Psoas muscle (tissue), 7 donors: ENCODE measurements at regions not wholly inside any gene's neighbourhood (a gene's known extent, or its start where the extent isn't known, plus 50 kb on each side); places are given as distances from the start of the nearest gene placed in this dataset.

Experiments
- ATAC-seq, 4 donors: fragments of 200-7000 bp; cut with Tn5 transposase; one replicate each; pipeline ENCODE4 v1.9.1; 2020; ENCODE audit warnings: moderate library complexity in 3 of 4, mild to moderate bottlenecking in 2 of 4
- DNase-seq, 2 donors: peaks; one replicate each; pipeline ENCODE4 v3.0.0-alpha.2; 2020
- H3K27ac ChIP-seq: fragments of 200-600 bp; one replicate; pipeline ENCODE4 v1.8.0; 2022
- H3K27me3 ChIP-seq, 3 donors: fragments of 200-600 bp in 1 of 3; one replicate each; pipeline versions ENCODE4 v1.6.1 to v1.8.0; 2013 to 2022; ENCODE audit warnings: low read length in 2 of 3, mild to moderate bottlenecking in 2 of 3, moderate library complexity in 1 of 3; ENCODE audit not compliant: insufficient read depth in 3 of 3
- H3K36me3 ChIP-seq, 2 donors: fragments of 200-600 bp in 1 of 2; one replicate each; pipeline versions ENCODE4 v1.6.1 to v1.8.0; 2013 to 2022; ENCODE audit warnings: low read depth in 1 of 2, mild to moderate bottlenecking in 1 of 2, moderate library complexity in 1 of 2; ENCODE audit not compliant: insufficient read depth in 1 of 2
- H3K4me1 ChIP-seq: fragments of 200-600 bp; one replicate; pipeline ENCODE4 v1.8.0; 2022
- H3K4me3 ChIP-seq: fragments of 200-600 bp; one replicate; pipeline ENCODE4 v1.8.0; 2022; ENCODE audit warnings: mild to moderate bottlenecking
- H3K9me3 ChIP-seq: fragments of 200-600 bp; one replicate; pipeline ENCODE4 v1.8.0; 2022
- CTCF ChIP-seq: fragments of 200-600 bp; IDR thresholded peaks from one replicate; pipeline ENCODE4 v1.8.0; 2022; ENCODE audit warnings: antibody characterized with exemption
- WGBS, 3 donors: extraction: QIAGEN DNeasy Blood & Tissue Kit; methylation state at CpG; one replicate each; pipeline versions ENCODE4 v1.1.6 to v1.1.7; 2013; 5-methylcytosine and 5-hydroxymethylcytosine counted together
- intact Hi-C, 2 donors: fragments of 100-400 bp; cut with DNase I; formaldehyde crosslinking; loops; one replicate each; pipeline versions ENCODE4 v1.11.0 to v1.14.2; 2022
- donor health status: healthy with polysubstance abuse.
- donor health status: DM: no; HTN: no; CAD: no; lungs with moderate emphysema.
- donor health status: Bipolar disorder and iron deficiency.
- donor health status: healthy.
- donor health status: DM: yes; HTN: yes; CAD: no.
- donor health status: DM: no; HTN: no; CAD: no.
- donor health status: DM: yes; HTN: yes; CAD: no.

- Histone ChIP-seq H3K36me3 (no peaks in the 10 kb centered on the region), H3K27ac (no peak overlapping the region), H3K4me3 (no peak overlapping the region), H3K9me3 (no peaks in the 10 kb centered on the region), H3K27me3 (no peaks in the 10 kb centered on the region), H3K4me1 (peaks cover 6% of the 10 kb centered on the region)
- 92 to 96% (median 93%) methylated on average over 4 of the region's 4 CpGs for WGBS, 3 donors
- DNase-seq (no peak), ATAC-seq (no peak)
- intact Hi-C loops, result no loop called here
- TF ChIP-seq CTCF, result no peak
Measured at GRCh38 chr6:22073516-22074198, 223.2 kb downstream of the PRL start.

GRCh38 chr6:22078288-22078687, 218.5 kb downstream of the PRL start:
- ATAC-seq (no peak), DNase-seq (no peak)
- Histone ChIP-seq H3K27ac (no peak overlapping the region), H3K9me3 (no peaks in the 10 kb centered on the region), H3K4me3 (no peak overlapping the region), H3K4me1 (no peaks in the 10 kb centered on the region), H3K36me3 (no peaks in the 10 kb centered on the region), H3K27me3 (no peaks in the 10 kb centered on the region)
- TF ChIP-seq CTCF, result no peak
- intact Hi-C loops, result no loop called here
- WGBS, 3 donors, result 93 to 97% (median 96%) methylated on average over 1 of the region's 1 CpG

- Histone ChIP-seq H3K9me3 (no peaks in the 10 kb centered on the region), H3K4me1 (no peaks in the 10 kb centered on the region), H3K27me3 (no peaks in the 10 kb centered on the region), H3K4me3 (no peak overlapping the region), H3K27ac (no peak overlapping the region), H3K36me3 (no peaks in the 10 kb centered on the region)
- no peak for TF ChIP-seq CTCF
- intact Hi-C loops, result no loop called here
- WGBS, 3 donors, result 72 to 73% (median 73%) methylated on average over 8 of the region's 8 CpGs
- ATAC-seq (no peak), DNase-seq (no peak)
Measured at GRCh38 chr6:22078802-22079545, 217.9 kb downstream of the PRL start.

- no peaks in the 10 kb centered on the region for H3K27me3 ChIP-seq
- H3K4me3 ChIP-seq, result no peak overlapping the region
- TF ChIP-seq CTCF, result no peak
- no peaks in the 10 kb centered on the region for H3K4me1 ChIP-seq
- 61 to 76% (median 67%) methylated on average over 5 of the region's 5 CpGs for WGBS, 3 donors
- H3K27ac ChIP-seq, result no peak overlapping the region
- no peak for ATAC-seq
- intact Hi-C loops, result no loop called here
- H3K9me3 ChIP-seq, result no peaks in the 10 kb centered on the region
- no peak for DNase-seq
- H3K36me3 ChIP-seq, result no peaks in the 10 kb centered on the region
Measured at GRCh38 chr6:22079783-22080182, 217.1 kb downstream of the PRL start.
